H1 (cell line): ENCODE measurements at regions not wholly inside any gene's neighbourhood (a gene's known extent, or its start where the extent isn't known, plus 50 kb on each side); places are given as distances from the start of the nearest gene placed in this dataset.

Experiments
- CTCF ChIA-PET: fragments of 300-600 bp; sonication (Branson Sonifier 250); formaldehyde crosslinking; loops from one replicate; lab custom pipeline; 2021; ENCODE audit not compliant: partially characterized antibody; lab: Charles Lee
- POLR2A ChIA-PET: fragments of 300-600 bp; sonication (Branson Sonifier 250); formaldehyde crosslinking; loops from one replicate; lab custom pipeline; 2021; ENCODE audit warnings: inconsistent platforms; ENCODE audit not compliant: partially characterized antibody; lab: Charles Lee
- DNase-seq, 2 experiments: peaks; one replicate each; pipeline versions ENCODE4 v3.0.0 to v3.0.0-alpha.2; 2010 to 2022; ENCODE audit warnings: low spot score in 2 of 2, low read depth in 1 of 2, mixed read lengths in 1 of 2
- FAIRE-seq: peaks from 2 replicates; lab custom pipeline; 2011; peaks lifted over from hg19 to GRCh38; lab: Jason Lieb, UNC
- H2AFZ ChIP-seq: 2 replicates; pipeline ENCODE4 v1.8.1; 2012; ENCODE audit warnings: low read length, inconsistent platforms
- H2AK5ac ChIP-seq: 2 replicates; pipeline ENCODE4 v1.6.1; 2013; ENCODE audit warnings: low read depth, low read length
- H2BK120ac ChIP-seq: replicated peaks from 2 replicates; pipeline ENCODE3; 2013; ENCODE audit warnings: low read depth, low read length, inconsistent platforms
- H2BK12ac ChIP-seq: 2 replicates; pipeline ENCODE4 v1.6.1; 2013; ENCODE audit warnings: low read depth, low read length
- H2BK15ac ChIP-seq: 2 replicates; pipeline ENCODE4 v1.6.1; 2013; ENCODE audit warnings: low read length
- H2BK20ac ChIP-seq: 2 replicates; pipeline ENCODE4 v1.6.1; 2013; ENCODE audit warnings: low read length
- H2BK5ac ChIP-seq: 2 replicates; pipeline ENCODE4 v1.6.1; 2013; ENCODE audit warnings: low read depth, low read length
- H3K14ac ChIP-seq: 2 replicates; pipeline ENCODE4 v1.6.1; 2013; ENCODE audit warnings: inconsistent platforms; ENCODE audit not compliant: insufficient read length
- H3K18ac ChIP-seq: 2 replicates; pipeline ENCODE4 v1.6.1; 2013; ENCODE audit warnings: low read length; ENCODE audit errors: extremely low read depth
- H3K23ac ChIP-seq: 2 replicates; pipeline ENCODE4 v1.6.1; 2013; ENCODE audit warnings: inconsistent platforms; ENCODE audit not compliant: insufficient read length
- H3K23me2 ChIP-seq: 2 replicates; pipeline ENCODE4 v1.6.1; 2013; ENCODE audit warnings: low read depth, low read length
- H3K27ac ChIP-seq: 2 replicates; pipeline ENCODE4 v1.6.1; 2011; ENCODE audit warnings: low read depth, low read length, inconsistent platforms
- H3K27me3 ChIP-seq, 4 experiments: replicated peaks in 1 of 4; 1 replicate in 1 of 4; 2 replicates in 3 of 4; pipeline versions ENCODE4 v1.6.1 to v1.8.1; 2011 to 2013; ENCODE audit warnings: low read length in 3 of 4, mild to moderate bottlenecking in 3 of 4, inconsistent platforms in 2 of 4, mixed read lengths in 2 of 4, moderate library complexity in 1 of 4; ENCODE audit not compliant: control insufficient read depth in 3 of 4, insufficient read depth in 3 of 4; ENCODE audit errors: extremely low read depth in 1 of 4
- H3K36me3 ChIP-seq, 4 experiments: 2 replicates each; pipeline versions ENCODE4 v1.6.1 to v1.8.1; 2011 to 2013; ENCODE audit warnings: mild to moderate bottlenecking in 4 of 4, low read length in 3 of 4, moderate library complexity in 2 of 4, control low read depth in 1 of 4, inconsistent platforms in 1 of 4; ENCODE audit not compliant: insufficient read depth in 4 of 4, control insufficient read depth in 2 of 4
- H3K4ac ChIP-seq: replicated peaks from 2 replicates; pipeline ENCODE3; 2013; ENCODE audit warnings: low read length, low read depth, mixed read lengths, inconsistent platforms; ENCODE audit not compliant: insufficient read length
- H3K4me1 ChIP-seq, 4 experiments: replicated peaks in 1 of 4; 1 replicate in 1 of 4; 2 replicates in 3 of 4; pipeline versions ENCODE4 v1.6.1 to v1.8.1; 2011 to 2013; ENCODE audit warnings: low read length in 3 of 4, inconsistent platforms in 2 of 4, mixed read lengths in 1 of 4; ENCODE audit not compliant: insufficient read depth in 4 of 4, control insufficient read depth in 3 of 4
- H3K4me2 ChIP-seq, 2 experiments: 2 replicates each; pipeline versions ENCODE4 v1.6.1 to v1.8.1; 2011 to 2013; ENCODE audit warnings: low read depth in 2 of 2, low read length in 2 of 2, control low read depth in 1 of 2, inconsistent platforms in 1 of 2, mild to moderate bottlenecking in 1 of 2; ENCODE audit not compliant: insufficient read depth in 1 of 2
- H3K4me3 ChIP-seq, 4 experiments: fragments of 200-600, 300-600 bp in 1 of 4; sonication (generic), shearing (Covaris generic), sonication (Bioruptor Twin) in 1 of 4; 2 replicates each; pipeline versions ENCODE4 v1.5.1 to v1.8.1; 2011 to 2016; ENCODE audit warnings: low read length in 4 of 4, low read depth in 3 of 4, control low read depth in 2 of 4, inconsistent platforms in 2 of 4, mild to moderate bottlenecking in 2 of 4, mixed read lengths in 1 of 4, moderate library complexity in 1 of 4; ENCODE audit not compliant: insufficient read depth in 2 of 4; ENCODE audit errors: extremely low read depth in 1 of 4
- H3K56ac ChIP-seq: replicated peaks from 2 replicates; pipeline ENCODE3; 2013; ENCODE audit warnings: low read depth, mild to moderate bottlenecking, mixed read lengths, low read length, inconsistent platforms; ENCODE audit not compliant: insufficient read length
- H3K79me1 ChIP-seq: 2 replicates; pipeline ENCODE4 v1.6.1; 2013; ENCODE audit warnings: low read depth, low read length, control low read depth
- H3K79me2 ChIP-seq, 2 experiments: 2 replicates each; pipeline versions ENCODE4 v1.6.1 to v1.8.1; 2012 to 2013; ENCODE audit warnings: low read length in 2 of 2, mild to moderate bottlenecking in 2 of 2, inconsistent platforms in 1 of 2; ENCODE audit not compliant: insufficient read depth in 2 of 2, control insufficient read depth in 1 of 2
- H3K9ac ChIP-seq, 4 experiments: replicated peaks in 1 of 4; 1 replicate in 1 of 4; 2 replicates in 3 of 4; pipeline versions ENCODE4 v1.6.1 to v1.8.1; 2011 to 2013; ENCODE audit warnings: low read depth in 3 of 4, low read length in 3 of 4, control low read depth in 2 of 4, mild to moderate bottlenecking in 2 of 4, moderate library complexity in 2 of 4, inconsistent platforms in 1 of 4; ENCODE audit errors: extremely low read depth in 1 of 4
- H3K9me3 ChIP-seq, 2 experiments: 2 replicates each; pipeline versions ENCODE4 v1.6.1 to v1.8.1; 2012 to 2013; ENCODE audit warnings: mild to moderate bottlenecking in 2 of 2, moderate library complexity in 2 of 2, control low read depth in 1 of 2, inconsistent platforms in 1 of 2, low read depth in 1 of 2, low read length in 1 of 2, mixed read lengths in 1 of 2; ENCODE audit not compliant: insufficient read depth in 2 of 2
- H4K20me1 ChIP-seq, 2 experiments: replicated peaks in 1 of 2; 2 replicates each; pipeline versions ENCODE3 to v1.8.1; 2011 to 2013; ENCODE audit warnings: inconsistent platforms in 2 of 2, low read length in 2 of 2, mild to moderate bottlenecking in 1 of 2; ENCODE audit not compliant: insufficient read depth in 2 of 2, control insufficient read depth in 1 of 2
- H4K5ac ChIP-seq: 2 replicates; pipeline ENCODE4 v1.6.1; 2013; ENCODE audit warnings: low read length, low read depth, mixed read lengths, inconsistent platforms; ENCODE audit not compliant: insufficient read length
- H4K8ac ChIP-seq: 2 replicates; pipeline ENCODE4 v1.8.0; 2013; ENCODE audit warnings: mild to moderate bottlenecking, moderate library complexity, low read length, inconsistent platforms; ENCODE audit not compliant: insufficient read depth; ENCODE audit errors: extremely low read depth
- H4K91ac ChIP-seq: replicated peaks from 2 replicates; pipeline ENCODE3; 2013; ENCODE audit warnings: low read length, mixed read lengths, inconsistent platforms; ENCODE audit not compliant: insufficient read length
- CBX5 ChIP-seq: fragments of 300-800, 300-1000 bp; sonication (generic); IDR thresholded peaks from 2 replicates; pipeline ENCODE4 v1.7.1; 2016; ENCODE audit warnings: antibody characterized with exemption, low read length, low read depth
- CHD2 ChIP-seq: IDR thresholded peaks from 2 replicates; pipeline ENCODE4 v1.6.1; 2012; ENCODE audit warnings: low read length, improper control_type of control experiment
- HDAC2 ChIP-seq, 2 experiments: fragments of 300-600 bp in 1 of 2; sonication (generic) in 1 of 2; IDR thresholded peaks; 2 replicates each; pipeline ENCODE4 v1.6.1; 2011 to 2012; ENCODE audit warnings: low read depth in 2 of 2, low read length in 2 of 2, mild to moderate bottlenecking in 2 of 2, moderate library complexity in 2 of 2, borderline replicate concordance in 1 of 2, inconsistent platforms in 1 of 2
- JUN ChIP-seq: IDR thresholded peaks from 2 replicates; pipeline ENCODE4 v1.6.1; 2011; ENCODE audit warnings: low read depth, mild to moderate bottlenecking, improper control_type of control experiment, low read length
- KDM4A ChIP-seq: IDR thresholded peaks from one replicate; pipeline ENCODE4 v1.7.1; 2012; ENCODE audit warnings: low read depth, mild to moderate bottlenecking, moderate library complexity, low read length, inconsistent platforms; ENCODE audit not compliant: severe bottlenecking
- KDM5A ChIP-seq: fragments of 200-600 bp; IDR thresholded peaks from 2 replicates; pipeline ENCODE4 v1.7.1; 2012; ENCODE audit warnings: mild to moderate bottlenecking, low read length, inconsistent platforms, mixed read lengths
- MAFK ChIP-seq: IDR thresholded peaks from 2 replicates; pipeline ENCODE4 v1.6.1; 2012; ENCODE audit warnings: low read depth, mild to moderate bottlenecking, improper control_type of control experiment, low read length
- RXRA ChIP-seq: IDR thresholded peaks from 2 replicates; pipeline ENCODE4 v1.6.1; 2011; ENCODE audit warnings: low read depth, mild to moderate bottlenecking, low read length, moderate library complexity; ENCODE audit not compliant: insufficient read depth
- SIN3A ChIP-seq, 2 experiments: IDR thresholded peaks in 1 of 2; conservative IDR thresholded peaks in 1 of 2; 2 replicates each; pipeline ENCODE4 v1.6.1; 2011 to 2012; ENCODE audit warnings: low read length in 2 of 2, improper control_type of control experiment in 1 of 2, low read depth in 1 of 2, mild to moderate bottlenecking in 1 of 2
- SP2 ChIP-seq: IDR thresholded peaks from 2 replicates; pipeline ENCODE4 v1.6.1; 2012; ENCODE audit warnings: mild to moderate bottlenecking, low read length, inconsistent platforms
- YY1 ChIP-seq: IDR thresholded peaks from 2 replicates; pipeline ENCODE4 v1.6.1; 2011; ENCODE audit warnings: low read depth, mild to moderate bottlenecking, low read length
- WGBS, 2 experiments: shearing (Covaris generic) in 1 of 2; methylation state at CpG; one replicate each; pipeline versions ENCODE4 v1.1.6 to v1.1.7; 2013 to 2015; ENCODE audit warnings: low lambda C conversion rate in 2 of 2, mixed read lengths in 2 of 2, inconsistent platforms in 1 of 2, low coverage in 1 of 2, missing lambda C conversion rate in 1 of 2; ENCODE audit not compliant: insufficient replicate concordance in 2 of 2, insufficient coverage in 1 of 2, insufficient read length in 1 of 2; ENCODE audit errors: extremely low coverage in 1 of 2, missing lambda C conversion rate in 1 of 2; 5-methylcytosine and 5-hydroxymethylcytosine counted together
- TF ChIP-seq, protein P1 (sequence below): IDR thresholded peaks from 2 replicates; pipeline ENCODE4 v1.6.1; 2012; ENCODE audit warnings: low read length, inconsistent platforms

DNA sequence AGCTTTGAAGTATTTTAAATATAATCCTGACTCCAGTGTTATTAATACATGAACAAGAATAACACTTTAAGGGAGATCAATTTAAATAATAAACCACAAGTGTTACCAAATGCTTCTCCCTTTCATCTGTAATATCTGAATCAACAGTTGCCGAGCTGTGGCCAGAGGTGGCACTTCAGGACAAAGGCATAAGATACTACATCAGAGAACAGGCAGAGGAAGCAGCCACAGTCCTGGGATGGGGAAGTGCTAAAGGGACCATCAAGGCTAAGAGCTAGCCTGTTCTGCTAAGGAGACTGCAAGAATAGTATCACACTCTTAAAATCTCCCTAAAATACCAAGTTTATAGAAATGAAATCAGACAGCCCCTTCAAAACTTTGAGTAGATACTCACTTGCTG is 378.2 kb upstream of the PRKCQ start:
- no peaks in the 10 kb centered on the region for H4K20me1 ChIP-seq
- no peaks in the 10 kb centered on the region for H3K4me1 ChIP-seq
- CTCF ChIA-PET, result interaction anchor here (1.1 to 1.2 kb wide), 2 partner anchors 24 to 40 kb away, joined by 3 read pairs; no protein-coding TSS in a partner anchor
- no peak overlapping the region for H4K91ac ChIP-seq
- no peaks in the 10 kb centered on the region for H3K23me2 ChIP-seq
- H3K4ac ChIP-seq, result no peak overlapping the region
- no peak overlapping the region for H3K4me3 ChIP-seq
- DNase-seq (no peak), FAIRE-seq (no peak)
- no peak overlapping the region for H3K56ac ChIP-seq
- WGBS, 2 experiments, result 70% methylated on average over 1 of the region's 1 CpG; no CpG with 5 or more reads in 1 of the 2 experiments
- no peaks in the 10 kb centered on the region for H3K36me3 ChIP-seq
- H3K23ac ChIP-seq, result no peak overlapping the region
- no peaks in the 10 kb centered on the region for H3K79me2 ChIP-seq
- no peaks in the 10 kb centered on the region for H3K79me1 ChIP-seq
- no peak overlapping the region for H2BK12ac ChIP-seq
- no peak overlapping the region for H3K4me2 ChIP-seq
- 0 out of 4 replicates have a peak, but pooled peaks cover 0 to 1% of the 10 kb centered on the region in 2 experiments for H3K9me3 ChIP-seq
- H2BK15ac ChIP-seq, result no peak overlapping the region
- H3K18ac ChIP-seq, result no peak overlapping the region
- H3K14ac ChIP-seq, result no peak overlapping the region
- no peak overlapping the region for H2AK5ac ChIP-seq
- H3K9ac ChIP-seq, result no peak overlapping the region
- H4K5ac ChIP-seq, result no peak overlapping the region
- H2BK5ac ChIP-seq, result no peak overlapping the region
- POLR2A ChIA-PET, result no interaction called here
- H3K27ac ChIP-seq, result no peak overlapping the region
- no peak overlapping the region for H2BK120ac ChIP-seq
- no peaks in the 10 kb centered on the region for H3K27me3 ChIP-seq
- no peak overlapping the region for H4K8ac ChIP-seq
- no peak overlapping the region for H2AFZ ChIP-seq
- no peak overlapping the region for H2BK20ac ChIP-seq
- TF ChIP-seq RXRA, result no peak
- no peak for TF ChIP-seq CBX5
- TF ChIP-seq JUN, result no peak
- no peak for TF ChIP-seq MAFK
- TF ChIP-seq KDM4A, result no peak
- no peak for TF ChIP-seq YY1
- no peak for TF ChIP-seq KDM5A
- no peak for TF ChIP-seq CHD2
- TF ChIP-seq, protein P1, sequence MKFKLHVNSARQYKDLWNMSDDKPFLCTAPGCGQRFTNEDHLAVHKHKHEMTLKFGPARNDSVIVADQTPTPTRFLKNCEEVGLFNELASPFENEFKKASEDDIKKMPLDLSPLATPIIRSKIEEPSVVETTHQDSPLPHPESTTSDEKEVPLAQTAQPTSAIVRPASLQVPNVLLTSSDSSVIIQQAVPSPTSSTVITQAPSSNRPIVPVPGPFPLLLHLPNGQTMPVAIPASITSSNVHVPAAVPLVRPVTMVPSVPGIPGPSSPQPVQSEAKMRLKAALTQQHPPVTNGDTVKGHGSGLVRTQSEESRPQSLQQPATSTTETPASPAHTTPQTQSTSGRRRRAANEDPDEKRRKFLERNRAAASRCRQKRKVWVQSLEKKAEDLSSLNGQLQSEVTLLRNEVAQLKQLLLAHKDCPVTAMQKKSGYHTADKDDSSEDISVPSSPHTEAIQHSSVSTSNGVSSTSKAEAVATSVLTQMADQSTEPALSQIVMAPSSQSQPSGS, result no peak
- no peak for TF ChIP-seq SIN3A (conservative IDR thresholded peaks at IDR 0.05 in 1 of 2, IDR thresholded peaks at IDR 0.05 in 1 of 2; ENCODE audit: low read depth in 1 of 2, low read length in 2 of 2)
- TF ChIP-seq HDAC2 (IDR thresholded peaks at IDR 0.05; ENCODE audit: borderline replicate concordance in 1 of 2, low read depth in 2 of 2, low read length in 2 of 2), result no peak
- no peak for TF ChIP-seq SP2
